ENCODE measurements at regions not wholly inside any gene's neighbourhood (a gene's known extent, or its start where the extent isn't known, plus 50 kb on each side); places are given as distances from the start of the nearest gene placed in this dataset.

GRCh38 chr2:107418708-107419107 is 408.0 kb upstream of the RGPD4 start:
- intact Hi-C loops (cut with micrococcal nuclease), result no loop called here
- no peak for TF ChIP-seq CTCF (IDR thresholded peaks at IDR 0.05)
- H3K79me2 ChIP-seq (ENCODE audit: insufficient read depth, low read length), result no peaks in the 10 kb centered on the region
- Mint-ChIP-seq H3K9me3 (peaks cover 2 to 8% (median 4%) of the 10 kb centered on the region in 7 donors), H3K4me3 (no peak overlapping the region), H3K27me3 (ENCODE audit: low read depth in 3 of 3) (peaks cover 0 to 2% (median 0%) of the 10 kb centered on the region in 3 donors), H3K27ac (no peak overlapping the region), H3K36me3 (no peaks in the 10 kb centered on the region), H3K4me1 (no peaks in the 10 kb centered on the region)
- H3K36me3 ChIP-seq (replicated peaks in 1 of 2; ENCODE audit: control insufficient read depth in 1 of 2, insufficient read depth in 2 of 2, low read length in 2 of 2), result no peaks in the 10 kb centered on the region
- no peak overlapping the region for H2AFZ ChIP-seq (ENCODE audit: insufficient read depth, low read depth, low read length, poor library complexity, severe bottlenecking)
- DNase-seq, result no peak
- no peak overlapping the region for H3K4me2 ChIP-seq (replicated peaks; ENCODE audit: extremely low read depth, low read length, poor library complexity, severe bottlenecking)
- no peaks in the 10 kb centered on the region for H3K4me1 ChIP-seq (ENCODE audit: control insufficient read depth in 1 of 2, insufficient read depth in 2 of 2, low read length in 2 of 2)
- peaks cover 3 to 4% of the 10 kb centered on the region in 2 donors for H3K9me3 ChIP-seq (replicated peaks in 1 of 2; ENCODE audit: control insufficient read depth in 1 of 2, insufficient read depth in 1 of 2, low read length in 2 of 2)
- no peak overlapping the region for H3K4me3 ChIP-seq (replicated peaks in 1 of 3; ENCODE audit: low read depth in 2 of 3, low read length in 3 of 3)
- no peaks in the 10 kb centered on the region for H4K20me1 ChIP-seq (ENCODE audit: insufficient read depth, low read length)
- no peaks in the 10 kb centered on the region for H3K27me3 ChIP-seq (ENCODE audit: control insufficient read depth in 2 of 2, insufficient read depth in 2 of 2, low read length in 2 of 2)
- H3K9ac ChIP-seq (ENCODE audit: insufficient read depth, low read length, poor library complexity, severe bottlenecking), result no peak overlapping the region
- no peak overlapping the region for H3K27ac ChIP-seq (ENCODE audit: low read depth in 1 of 2, low read length in 2 of 2)
- WGBS (ENCODE audit: insufficient coverage), result 80% methylated on average over 1 of the region's 3 CpGs

DNA sequence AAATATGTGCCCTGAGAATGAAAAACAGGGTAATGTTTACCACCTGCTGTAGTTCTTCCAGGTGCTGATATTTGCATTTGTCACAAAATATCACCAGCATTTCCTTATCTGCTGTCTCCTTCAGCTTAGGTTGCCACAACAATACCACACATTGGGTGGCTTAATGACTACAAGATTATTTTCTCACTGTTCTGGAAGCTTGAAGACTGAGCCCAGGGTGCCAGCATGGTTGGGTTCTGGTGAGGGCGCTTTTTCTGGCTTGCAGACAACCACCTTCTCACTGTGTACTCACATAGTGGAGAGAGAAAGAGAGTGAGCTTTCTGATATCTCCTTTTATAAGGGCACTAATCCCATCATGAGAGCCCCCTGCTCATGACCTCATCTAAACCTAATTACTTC is 407.5 kb upstream of the RGPD4 start:
- peaks cover 0 to 2% (median 0%) of the 10 kb centered on the region in 3 donors for H3K27me3 Mint-ChIP-seq (ENCODE audit: low read depth in 3 of 3)
- Histone ChIP-seq H3K4me3 (replicated peaks in 1 of 3; ENCODE audit: low read depth in 2 of 3, low read length in 3 of 3) (no peak overlapping the region), H3K4me1 (ENCODE audit: control insufficient read depth in 1 of 2, insufficient read depth in 2 of 2, low read length in 2 of 2) (no peaks in the 10 kb centered on the region), H3K9me3 (replicated peaks in 1 of 2; ENCODE audit: control insufficient read depth in 1 of 2, insufficient read depth in 1 of 2, low read length in 2 of 2) (peaks cover 3 to 4% of the 10 kb centered on the region in 2 donors), H3K27me3 (ENCODE audit: control insufficient read depth in 2 of 2, insufficient read depth in 2 of 2, low read length in 2 of 2) (no peaks in the 10 kb centered on the region), H3K36me3 (replicated peaks in 1 of 2; ENCODE audit: control insufficient read depth in 1 of 2, insufficient read depth in 2 of 2, low read length in 2 of 2) (no peaks in the 10 kb centered on the region), H3K27ac (ENCODE audit: low read depth in 1 of 2, low read length in 2 of 2) (no peak overlapping the region), H3K9ac (ENCODE audit: insufficient read depth, low read length, poor library complexity, severe bottlenecking) (no peak overlapping the region), H2AFZ (ENCODE audit: insufficient read depth, low read depth, low read length, poor library complexity, severe bottlenecking) (no peak overlapping the region), H3K4me2 (replicated peaks; ENCODE audit: extremely low read depth, low read length, poor library complexity, severe bottlenecking) (no peak overlapping the region), H3K79me2 (ENCODE audit: insufficient read depth, low read length) (no peaks in the 10 kb centered on the region), H4K20me1 (ENCODE audit: insufficient read depth, low read length) (no peaks in the 10 kb centered on the region)
- no peak overlapping the region for H3K4me3 Mint-ChIP-seq
- H3K4me1 Mint-ChIP-seq, result no peaks in the 10 kb centered on the region
- no CpG with 5 or more reads among the region's 1 CpG for WGBS (ENCODE audit: insufficient coverage)
- intact Hi-C loops (cut with micrococcal nuclease), result no loop called here
- H3K36me3 Mint-ChIP-seq, result no peaks in the 10 kb centered on the region
- no peak overlapping the region for H3K27ac Mint-ChIP-seq
- DNase-seq, result no peak
- TF ChIP-seq CTCF (IDR thresholded peaks at IDR 0.05), result no peak
- peaks cover 2 to 8% (median 4%) of the 10 kb centered on the region in 7 donors for H3K9me3 Mint-ChIP-seq

All from CD14-positive monocyte (primary cell).